K562 (cell line): ENCODE measurements at regions not wholly inside any gene's neighbourhood (a gene's known extent, or its start where the extent isn't known, plus 50 kb on each side); places are given as distances from the start of the nearest gene placed in this dataset.

ENCODE experiments used
- ATAC-seq: fragments of 200-7000 bp; cut with Tn5 transposase; 3 replicates; pipeline ENCODE4 v1.9.1; 2020; ENCODE audit warnings: moderate library complexity
- BruUV-seq: library from RNA; stranded (reverse); fragments of 400-500 nt; replicated peaks from 2 replicates; lab custom pipeline; 2021; lab: Mats Ljungman, UMichigan
- CTCF ChIA-PET: fragments of 300-600 bp; formaldehyde crosslinking; extraction: SDS; loops from one replicate; lab custom pipeline; 2021; ENCODE audit warnings: low intra/inter-chr PET ratio; lab: Yijun Ruan, JAX
- POLR2A ChIA-PET: fragments of 300-600, 350-650 bp; sonication (Branson Sonifier 250); formaldehyde crosslinking; extraction: SDS; loops from one replicate; lab custom pipeline; 2021; ENCODE audit warnings: antibody characterized with exemption, inconsistent platforms; lab: Yijun Ruan, JAX
- DNase-seq, 4 experiments: peaks; one replicate each; pipeline versions ENCODE4 v3.0.0 to v3.0.0-alpha.2; 2011 to 2018; ENCODE audit warnings: low spot score in 3 of 4, mixed read lengths in 3 of 4; ENCODE audit errors: extremely low read depth in 1 of 4
- FAIRE-seq: peaks from 2 replicates; lab custom pipeline; 2011; peaks lifted over from hg19 to GRCh38; lab: Jason Lieb, UNC
- H2AFZ ChIP-seq: 2 replicates; pipeline ENCODE4 v1.6.0; 2011; ENCODE audit warnings: low read depth, low read length, control low read depth, inconsistent platforms
- H3K27ac ChIP-seq: fragments of 200-600 bp; 3 replicates; pipeline ENCODE4 v1.8.0; 2011; ENCODE audit warnings: low read depth, mild to moderate bottlenecking, control low read depth, inconsistent platforms, low read length, moderate library complexity, mixed read lengths; ENCODE audit errors: extremely low read depth
- H3K27me3 ChIP-seq, 2 experiments: fragments of 300-600 bp in 1 of 2; 2 replicates in 1 of 2; 3 replicates in 1 of 2; pipeline versions ENCODE4 v1.6.0 to v1.8.0; 2011; ENCODE audit warnings: inconsistent platforms in 2 of 2, low read length in 2 of 2, mild to moderate bottlenecking in 1 of 2, mixed read lengths in 1 of 2, moderate library complexity in 1 of 2; ENCODE audit not compliant: control insufficient read depth in 2 of 2, insufficient read depth in 2 of 2
- H3K36me3 ChIP-seq: fragments of 300-600 bp; 3 replicates; pipeline ENCODE4 v1.8.0; 2011; ENCODE audit warnings: mild to moderate bottlenecking, low read length, inconsistent platforms; ENCODE audit not compliant: control insufficient read depth, insufficient read depth
- H3K4me1 ChIP-seq, 2 experiments: fragments of 200-600 bp in 1 of 2; replicated peaks in 1 of 2; 2 replicates in 1 of 2; 3 replicates in 1 of 2; pipeline versions ENCODE4 v1.5.1 to v1.8.0; 2011; ENCODE audit warnings: inconsistent platforms in 2 of 2, low read length in 2 of 2, mild to moderate bottlenecking in 1 of 2, mixed read lengths in 1 of 2, moderate library complexity in 1 of 2; ENCODE audit not compliant: control insufficient read depth in 2 of 2, insufficient read depth in 2 of 2
- H3K4me2 ChIP-seq: 2 replicates; pipeline ENCODE4 v1.6.1; 2011; ENCODE audit warnings: low read length, control low read depth, inconsistent platforms, mixed read lengths; ENCODE audit not compliant: insufficient read depth
- H3K4me3 ChIP-seq: fragments of 200-600 bp; sonication (generic), shearing (Covaris generic); 2 replicates; pipeline ENCODE4 v1.5.1; 2016; ENCODE audit warnings: control low read depth, inconsistent platforms
- H3K79me2 ChIP-seq: fragments of 200-600 bp; 3 replicates; pipeline ENCODE4 v1.8.0; 2011; ENCODE audit warnings: low read length, inconsistent platforms; ENCODE audit not compliant: control insufficient read depth, insufficient read depth
- H3K9ac ChIP-seq, 2 experiments: 2 replicates each; pipeline versions ENCODE4 v1.6.0 to v1.6.1; 2011; ENCODE audit warnings: low read depth in 2 of 2, low read length in 2 of 2, control low read depth in 1 of 2, inconsistent platforms in 1 of 2, mild to moderate bottlenecking in 1 of 2, mixed read lengths in 1 of 2; ENCODE audit not compliant: insufficient read depth in 1 of 2
- H3K9me1 ChIP-seq: one replicate; pipeline ENCODE4 v1.6.0; 2011; ENCODE audit warnings: inconsistent platforms, mild to moderate bottlenecking, low read length, moderate library complexity; ENCODE audit not compliant: control insufficient read depth, insufficient read depth
- H3K9me3 ChIP-seq: replicated peaks from 2 replicates; pipeline ENCODE4 v1.5.1; 2011; ENCODE audit warnings: low read depth, low read length, inconsistent platforms; ENCODE audit not compliant: control insufficient read depth, insufficient read depth
- H4K20me1 ChIP-seq: replicated peaks from 2 replicates; pipeline ENCODE4 v1.6.1; 2011; ENCODE audit warnings: low read length, inconsistent platforms, mixed read lengths; ENCODE audit not compliant: control insufficient read depth, insufficient read depth
- ATF7 ChIP-seq: fragments of 450-650 bp; IDR thresholded peaks from 2 replicates; pipeline ENCODE4 v1.7.1; 2014; ENCODE audit warnings: mild to moderate bottlenecking, moderate library complexity
- CBX1 ChIP-seq: sonication (generic); IDR thresholded peaks from 2 replicates; pipeline ENCODE4 v1.6.1; 2016; ENCODE audit warnings: antibody characterized with exemption, low read depth, mild to moderate bottlenecking
- FOXJ3 ChIP-seq: sonication (generic); formaldehyde crosslinking; IDR thresholded peaks from 2 replicates; pipeline ENCODE4 v1.4.0; 2020; ENCODE audit warnings: mild to moderate bottlenecking, missing genetic modification reagents
- GTF2E2 ChIP-seq: fragments of 200-800 bp; sonication (Bioruptor generic); IDR thresholded peaks from 2 replicates; pipeline ENCODE4 v1.6.1; 2016; ENCODE audit warnings: missing genetic modification characterization, missing compliant biosample characterization
- HDAC1 ChIP-seq, 2 experiments: fragments of 450-650 bp; IDR thresholded peaks; 2 replicates each; pipeline ENCODE4 v1.6.1; 2016 to 2017; ENCODE audit warnings: inconsistent platforms in 1 of 2, mild to moderate bottlenecking in 1 of 2, moderate library complexity in 1 of 2
- HIVEP1 ChIP-seq: fragments of 250-450 bp; sonication (Bioruptor Pico); IDR thresholded peaks from 2 replicates; pipeline ENCODE4 v1.4.0; 2020; ENCODE audit warnings: mild to moderate bottlenecking
- HMG20B ChIP-seq: fragments of 250-450 bp; sonication (Bioruptor Pico); IDR thresholded peaks from 2 replicates; pipeline ENCODE4 v1.5.0; 2021; ENCODE audit warnings: mild to moderate bottlenecking
- NFE2L1 ChIP-seq: fragments of 450-650 bp; IDR thresholded peaks from 2 replicates; pipeline ENCODE4 v1.6.1; 2016; ENCODE audit warnings: missing genetic modification characterization, low read depth, mild to moderate bottlenecking, missing compliant biosample characterization, moderate library complexity, borderline replicate concordance
- TCF7L2 ChIP-seq: fragments of 150-350 bp; IDR thresholded peaks from 2 replicates; pipeline ENCODE4 v1.6.1; 2016; ENCODE audit warnings: low read depth, mild to moderate bottlenecking, low read length, moderate library complexity
- TOE1 ChIP-seq, 2 experiments: fragments of 450-650 bp in 1 of 2; sonication (generic) in 1 of 2; formaldehyde crosslinking in 1 of 2; IDR thresholded peaks; 2 replicates each; pipeline versions ENCODE4 v1.7.1 to v1.8.0; 2016 to 2022; ENCODE audit warnings: borderline replicate concordance in 2 of 2, mild to moderate bottlenecking in 2 of 2, antibody characterized with exemption in 1 of 2, inconsistent platforms in 1 of 2, low read depth in 1 of 2, missing genetic modification reagents in 1 of 2, moderate library complexity in 1 of 2
- ZBTB17 ChIP-seq: fragments of 450-650 bp; formaldehyde crosslinking; IDR thresholded peaks from 2 replicates; pipeline ENCODE4 v1.4.0; 2020; ENCODE audit warnings: mild to moderate bottlenecking
- ZNF23 ChIP-seq: fragments of 250-450 bp; sonication (Bioruptor Pico); IDR thresholded peaks from 2 replicates; pipeline ENCODE4 v1.4.0; 2020; ENCODE audit warnings: mild to moderate bottlenecking
- ZNF561 ChIP-seq: fragments of 450-650 bp; formaldehyde crosslinking; conservative IDR thresholded peaks from 2 replicates; pipeline ENCODE4 v1.4.0; 2020; ENCODE audit warnings: mild to moderate bottlenecking, moderate library complexity
- WGBS: fragments of 100-300 bp; shearing (Covaris generic); methylation state at CpG from one replicate; pipeline ENCODE4 v1.1.6; 2016; ENCODE audit warnings: low coverage, mixed read lengths; ENCODE audit not compliant: insufficient coverage; ENCODE audit errors: missing lambda C conversion rate; 5-methylcytosine and 5-hydroxymethylcytosine counted together
- in situ Hi-C: fragments of 300-500 bp; cut with MboI; formaldehyde crosslinking; loops from 4 replicates; pipeline ENCODE4 v1.15.0; 2018; ENCODE audit warnings: inconsistent platforms, mixed read lengths
- intact Hi-C: fragments of 100-400 bp; cut with micrococcal nuclease; formaldehyde crosslinking; loops from 2 replicates; pipeline ENCODE4 v1.14.2; 2022
- TF ChIP-seq, protein P1 (sequence below): fragments of 250-450 bp; sonication (Bioruptor Pico); IDR thresholded peaks from 2 replicates; pipeline ENCODE4 v1.5.0; 2021
- TF ChIP-seq, protein P2 (sequence below): fragments of 450-650 bp; formaldehyde crosslinking; IDR thresholded peaks from 2 replicates; pipeline ENCODE4 v1.4.0; 2022; ENCODE audit warnings: missing genetic modification characterization

DNA sequence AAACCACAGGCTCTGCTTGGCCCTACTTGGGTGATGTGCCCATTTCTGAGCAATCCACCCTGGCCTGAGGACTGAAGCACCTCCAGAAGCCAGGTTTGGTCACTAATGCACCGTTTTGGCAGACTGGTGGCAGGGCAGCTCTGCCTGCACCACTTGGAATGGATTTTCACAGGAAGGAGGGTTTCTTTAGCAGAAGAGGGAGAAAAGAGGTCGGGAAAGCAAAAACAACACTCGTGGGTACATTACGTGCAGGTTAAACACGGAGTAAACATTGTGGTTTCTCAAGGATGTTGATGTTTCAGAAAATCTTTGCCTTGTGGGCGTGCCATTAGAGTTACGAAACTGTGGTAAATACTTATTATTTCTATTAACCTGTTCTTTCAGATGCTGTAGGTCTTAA lies 70.8 kb downstream of the KCNA5 start:
- no peaks in the 10 kb centered on the region for H3K36me3 ChIP-seq
- H3K4me1 ChIP-seq, result no peaks in the 10 kb centered on the region
- no peaks in the 10 kb centered on the region for H3K9me3 ChIP-seq
- no peaks in the 10 kb centered on the region for H4K20me1 ChIP-seq
- WGBS, result 5% methylated on average over 7 of the region's 7 CpGs
- DNase-seq (no peak), FAIRE-seq (no peak), ATAC-seq (no peak)
- H3K9me1 ChIP-seq, result no peaks in the 10 kb centered on the region
- H3K4me2 ChIP-seq, result no peak overlapping the region
- in situ Hi-C loops, result no loop called here
- BruUV-seq, result no TSS peak
- H3K27me3 ChIP-seq, result peaks cover 0 to 3% of the 10 kb centered on the region in 2 experiments; a peak in 1 of 5 replicates
- no peak overlapping the region for H3K27ac ChIP-seq
- no peak overlapping the region for H2AFZ ChIP-seq
- CTCF ChIA-PET, result no interaction called here
- H3K9ac ChIP-seq, result no peak overlapping the region
- no peak overlapping the region for H3K4me3 ChIP-seq
- intact Hi-C loops, result no loop called here
- POLR2A ChIA-PET, result no interaction called here
- no peaks in the 10 kb centered on the region for H3K79me2 ChIP-seq
- TF ChIP-seq HIVEP1 (CRISPR knock-in tag), result no peak
- TF ChIP-seq CBX1, result no peak
- no peak for TF ChIP-seq ATF7
- TF ChIP-seq GTF2E2, result no peak
- TF ChIP-seq ZNF23 (CRISPR knock-in tag), result no peak
- TF ChIP-seq TOE1 (IDR thresholded peaks at IDR 0.05; ENCODE audit: borderline replicate concordance), result no peak
- TF ChIP-seq TOE1 (CRISPR knock-in tag; IDR thresholded peaks at IDR 0.05; ENCODE audit: borderline replicate concordance, low read depth), result no peak
- no peak for TF ChIP-seq ZNF561 (CRISPR knock-in tag)
- TF ChIP-seq ZBTB17 (CRISPR knock-in tag), result no peak
- TF ChIP-seq NFE2L1 (tag), result no peak
- TF ChIP-seq HMG20B, result no peak
- TF ChIP-seq, protein P1, sequence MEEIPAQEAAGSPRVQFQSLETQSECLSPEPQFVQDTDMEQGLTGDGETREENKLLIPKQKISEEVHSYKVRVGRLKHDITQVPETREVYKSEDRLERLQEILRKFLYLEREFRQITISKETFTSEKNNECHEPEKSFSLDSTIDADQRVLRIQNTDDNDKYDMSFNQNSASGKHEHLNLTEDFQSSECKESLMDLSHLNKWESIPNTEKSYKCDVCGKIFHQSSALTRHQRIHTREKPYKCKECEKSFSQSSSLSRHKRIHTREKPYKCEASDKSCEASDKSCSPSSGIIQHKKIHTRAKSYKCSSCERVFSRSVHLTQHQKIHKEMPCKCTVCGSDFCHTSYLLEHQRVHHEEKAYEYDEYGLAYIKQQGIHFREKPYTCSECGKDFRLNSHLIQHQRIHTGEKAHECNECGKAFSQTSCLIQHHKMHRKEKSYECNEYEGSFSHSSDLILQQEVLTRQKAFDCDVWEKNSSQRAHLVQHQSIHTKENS (CRISPR knock-in tag), result no peak
- TF ChIP-seq TCF7L2, result no peak
- TF ChIP-seq FOXJ3, result no peak
- TF ChIP-seq, protein P2, sequence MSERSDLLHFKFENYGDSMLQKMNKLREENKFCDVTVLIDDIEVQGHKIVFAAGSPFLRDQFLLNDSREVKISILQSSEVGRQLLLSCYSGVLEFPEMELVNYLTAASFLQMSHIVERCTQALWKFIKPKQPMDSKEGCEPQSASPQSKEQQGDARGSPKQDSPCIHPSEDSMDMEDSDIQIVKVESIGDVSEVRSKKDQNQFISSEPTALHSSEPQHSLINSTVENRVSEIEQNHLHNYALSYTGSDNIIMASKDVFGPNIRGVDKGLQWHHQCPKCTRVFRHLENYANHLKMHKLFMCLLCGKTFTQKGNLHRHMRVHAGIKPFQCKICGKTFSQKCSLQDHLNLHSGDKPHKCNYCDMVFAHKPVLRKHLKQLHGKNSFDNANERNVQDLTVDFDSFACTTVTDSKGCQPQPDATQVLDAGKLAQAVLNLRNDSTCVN (CRISPR knock-in tag), result no peak
- TF ChIP-seq HDAC1 (IDR thresholded peaks at IDR 0.05), result no peak
- TF ChIP-seq, all 486 proteins: peak for 0
